ENCODE measurements at regions not wholly inside any gene's neighbourhood (a gene's known extent, or its start where the extent isn't known, plus 50 kb on each side); places are given as distances from the start of the nearest gene placed in this dataset.
"Not testable (repeated sequence)": the region's sequence is repeated elsewhere in the genome, so short reads cannot be mapped to it uniquely, and the experiment has no call there.

GRCh38 chr9:110123341-110124095 lies 84.4 kb downstream of the C9orf152 start:
- DNase-seq (ENCODE audit: low spot score): no peak

- no peak for DNase-seq (ENCODE audit: low spot score)
Measured at GRCh38 chr9:110124439-110124838, 83.5 kb downstream of the C9orf152 start.

- no peak for DNase-seq (ENCODE audit: low spot score)
Measured at GRCh38 chr9:110125207-110125751, 82.7 kb downstream of the C9orf152 start.

- no peak for DNase-seq (ENCODE audit: low spot score)
Measured at GRCh38 chr9:110125763-110126351, 82.1 kb downstream of the C9orf152 start.

- DNase-seq (ENCODE audit: low spot score): no peak
Measured at GRCh38 chr9:110126499-110126941, 81.4 kb downstream of the C9orf152 start.

GRCh38 chr9:110126986-110127864 lies 80.7 kb downstream of the C9orf152 start:
- no peak for DNase-seq (ENCODE audit: low spot score)

GRCh38 chr9:110128664-110129329 lies 79.2 kb downstream of the C9orf152 start:
- no peak for DNase-seq (ENCODE audit: low spot score)

GRCh38 chr9:110129425-110129824 lies 78.5 kb downstream of the C9orf152 start:
- no peak for DNase-seq (ENCODE audit: low spot score)

- no peak for DNase-seq (ENCODE audit: low spot score)
Measured at GRCh38 chr9:110130211-110130610, 77.7 kb downstream of the C9orf152 start.

- no peak for DNase-seq (ENCODE audit: low spot score)
Measured at GRCh38 chr9:110130791-110131416, 77.1 kb downstream of the C9orf152 start.

- DNase-seq (ENCODE audit: low spot score): no peak
Measured at GRCh38 chr9:110131499-110131898, 76.5 kb downstream of the C9orf152 start.

GRCh38 chr9:110132531-110132930 lies 75.4 kb downstream of the C9orf152 start:
- not testable (repeated sequence) for DNase-seq (ENCODE audit: low spot score)

GRCh38 chr9:110133059-110133458 lies 74.9 kb downstream of the C9orf152 start:
- no peak for DNase-seq (ENCODE audit: low spot score)

GRCh38 chr9:110133608-110134210 lies 74.2 kb downstream of the C9orf152 start:
- DNase-seq (ENCODE audit: low spot score): no peak

GRCh38 chr9:110135846-110136245 lies 72.1 kb downstream of the C9orf152 start:
- DNase-seq (ENCODE audit: low spot score): no peak

GRCh38 chr9:110136802-110137201 lies 71.2 kb downstream of the C9orf152 start:
- DNase-seq (ENCODE audit: low spot score): no peak

- DNase-seq (ENCODE audit: low spot score): no peak
Measured at GRCh38 chr9:110140276-110140675, 67.7 kb downstream of the C9orf152 start.

- DNase-seq (ENCODE audit: low spot score): no peak
Measured at GRCh38 chr9:110141227-110141793, 66.6 kb downstream of the C9orf152 start.

GRCh38 chr9:110142253-110142652 lies 65.7 kb downstream of the C9orf152 start:
- no peak for DNase-seq (ENCODE audit: low spot score)

- DNase-seq (ENCODE audit: low spot score): no peak
Measured at GRCh38 chr9:110142868-110143481, 65.0 kb downstream of the C9orf152 start.
